Motor neuron (in vitro differentiated cells): ENCODE measurements at regions not wholly inside any gene's neighbourhood (a gene's known extent, or its start where the extent isn't known, plus 50 kb on each side); places are given as distances from the start of the nearest gene placed in this dataset.

ENCODE experiments used
- ATAC-seq, 8 experiments: fragments of 200-7000 bp; cut with Tn5 transposase; replicated peaks in 6 of 8; 2 replicates each; pipeline ENCODE4 v1.8.0; 2021; ENCODE audit warnings: mild to moderate bottlenecking in 8 of 8, moderate library complexity in 8 of 8
- H3K27ac ChIP-seq, 2 donors: fragments of 250-450 bp; sonication (Bioruptor Pico); 2 replicates each; pipeline ENCODE4 v1.9.0; 2021; ENCODE audit warnings: antibody characterized with exemption in 2 of 2, mild to moderate bottlenecking in 2 of 2, moderate library complexity in 1 of 2
- H3K4me1 ChIP-seq, 2 donors: fragments of 250-450 bp; sonication (Bioruptor Pico); replicated peaks in 1 of 2; 2 replicates each; pipeline ENCODE4 v1.6.1; 2021; ENCODE audit warnings: antibody characterized with exemption in 2 of 2, mild to moderate bottlenecking in 2 of 2, moderate library complexity in 1 of 2
- H3K4me3 ChIP-seq, 5 donors: fragments of 250-450 bp; sonication (Bioruptor Pico); 2 replicates each; pipeline ENCODE4 v1.9.0; 2021; ENCODE audit warnings: antibody characterized with exemption in 5 of 5, mild to moderate bottlenecking in 5 of 5, moderate library complexity in 4 of 5
- WGBS, 10 experiments: fragments of 450-650 bp; shearing (Covaris generic); methylation state at CpG; one replicate each; pipeline ENCODE4 v1.0.0; 2022; 5-methylcytosine and 5-hydroxymethylcytosine counted together
- in situ Hi-C, 9 experiments: fragments of 400-800 bp; cut with MboI; loops; one replicate each; pipeline ENCODE4 v1.15.0; 2021; ENCODE audit warnings: low sequenced_read_pairs in 9 of 9, low pct_unique_long_range_greater_than_20kb in 2 of 9; ENCODE audit not compliant: unreplicated experiment in 9 of 9

DNA sequence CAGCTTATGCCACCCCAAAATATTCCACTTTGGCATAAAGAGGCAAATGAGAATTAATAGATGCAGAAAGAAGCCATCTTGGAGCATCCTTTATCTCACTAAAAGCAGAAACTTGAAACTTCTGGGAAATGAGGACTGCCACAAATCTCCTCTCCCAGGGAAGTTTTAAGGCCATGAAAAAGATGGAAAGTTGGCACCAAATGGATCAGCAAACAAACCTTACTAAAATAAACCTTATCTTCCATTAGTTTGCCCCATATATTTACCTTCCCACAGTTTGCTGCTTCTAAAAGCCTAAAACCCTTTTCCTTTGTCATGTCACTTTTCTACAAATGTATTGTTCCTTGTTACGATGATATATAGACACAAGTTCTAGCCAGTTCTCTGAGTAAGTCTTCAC lies 340.0 kb upstream of the USP15 start:
- 0 to 100% (median 89%) methylated on average over 1 of the region's 1 CpG; no CpG with 5 or more reads in 1 of the 10 experiments for WGBS, 10 experiments
- H3K27ac ChIP-seq = no peak overlapping the region
- no peaks in the 10 kb centered on the region for H3K4me1 ChIP-seq
- in situ Hi-C loops = no loop called here
- ATAC-seq = no peak
- no peak overlapping the region for H3K4me3 ChIP-seq

DNA sequence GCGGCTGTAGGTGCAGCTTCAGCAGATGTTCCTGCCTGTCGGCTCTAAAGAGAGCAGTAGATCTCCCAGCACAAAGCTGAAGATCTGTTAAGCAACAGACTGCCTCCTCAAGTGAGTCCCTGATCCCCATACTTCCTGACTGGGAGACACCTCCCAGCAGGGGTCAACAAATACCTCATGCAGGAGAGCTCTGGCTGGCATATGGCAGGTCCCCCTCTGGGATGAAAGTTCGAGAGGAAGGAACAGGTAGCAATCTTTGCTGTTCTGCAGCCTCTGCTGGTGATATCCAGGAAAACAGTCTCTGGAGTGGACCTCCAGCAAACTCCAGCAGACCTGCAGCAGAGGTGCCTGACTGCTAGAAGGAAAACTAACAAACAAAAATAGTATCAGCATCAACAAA lies 337.1 kb upstream of the USP15 start:
- Histone ChIP-seq H3K27ac (no peak overlapping the region), H3K4me1 (no peaks in the 10 kb centered on the region), H3K4me3 (no peak overlapping the region)
- in situ Hi-C loops = no loop called here
- no peak for ATAC-seq
- 0 to 85% (median 54%) methylated on average over 1 to 3 of the region's 3 CpGs; no CpG with 5 or more reads in 6 of the 10 experiments for WGBS, 10 experiments

DNA sequence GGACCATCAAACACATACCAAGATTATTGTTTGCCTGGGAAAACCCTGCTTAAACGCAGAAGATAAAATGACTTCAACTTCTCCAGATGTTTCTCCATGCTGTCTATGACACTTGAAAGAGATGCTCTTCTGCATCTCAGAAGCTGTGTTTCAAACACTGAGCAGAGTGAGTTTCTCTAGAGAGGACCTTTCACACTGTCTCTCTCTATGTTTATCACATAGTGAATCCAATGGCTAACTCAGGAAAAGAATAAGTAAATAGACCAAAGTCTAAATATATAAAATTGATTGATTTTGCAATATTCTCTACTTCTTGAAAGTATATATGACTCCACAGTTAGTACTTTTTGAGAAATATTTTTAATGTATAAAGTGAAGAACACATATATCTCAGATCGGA lies 325.6 kb upstream of the USP15 start:
- Histone ChIP-seq H3K4me1 (no peaks in the 10 kb centered on the region), H3K27ac (no peak overlapping the region), H3K4me3 (no peak overlapping the region)
- 17 to 100% (median 83%) methylated on average over 1 to 2 of the region's 2 CpGs; no CpG with 5 or more reads in 1 of the 10 experiments for WGBS, 10 experiments
- no peak for ATAC-seq
- in situ Hi-C loops = no loop called here

DNA sequence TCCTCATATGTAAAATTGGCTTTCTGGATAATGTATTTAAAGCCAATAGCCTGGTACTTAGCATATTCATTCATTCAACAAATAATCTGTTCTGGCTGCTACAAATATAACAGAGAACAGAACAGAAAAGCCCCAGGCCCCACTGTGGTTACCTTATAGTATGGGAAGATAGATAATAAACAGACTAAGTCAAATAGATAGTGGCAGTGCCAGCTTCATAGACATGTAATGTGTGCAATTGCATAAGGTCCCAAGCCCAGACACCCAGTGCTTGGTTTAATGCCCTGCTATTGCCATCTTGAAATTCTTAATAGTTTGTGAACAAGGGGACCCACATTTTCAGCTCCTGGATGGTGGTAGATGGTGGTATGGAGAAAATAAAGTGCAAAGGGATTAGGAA lies 320.2 kb upstream of the USP15 start:
- Histone ChIP-seq H3K27ac (no peak overlapping the region), H3K4me3 (no peak overlapping the region), H3K4me1 (no peaks in the 10 kb centered on the region)
- ATAC-seq = no peak
- in situ Hi-C loops = no loop called here

DNA sequence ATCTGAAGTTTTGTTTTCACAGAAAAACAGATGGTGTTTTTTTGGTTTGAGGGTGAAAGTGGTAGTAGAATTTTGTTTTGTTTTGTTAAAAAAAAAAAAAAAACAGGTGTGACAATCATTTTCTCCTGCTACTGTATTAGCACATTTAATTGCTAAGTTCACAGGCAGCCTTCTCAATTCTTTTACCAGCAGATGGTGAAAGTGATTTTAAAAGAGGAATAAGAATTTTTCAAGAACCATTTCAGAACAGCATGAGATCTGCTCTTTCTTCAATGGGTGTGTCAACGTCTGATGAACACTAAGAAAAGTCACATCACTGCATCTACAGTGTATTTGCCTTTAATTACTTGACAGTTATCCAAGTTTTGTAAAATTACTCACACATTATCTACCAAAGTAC lies 303.7 kb upstream of the USP15 start:
- 0 to 92% (median 0%) methylated on average over 1 of the region's 1 CpG; no CpG with 5 or more reads in 3 of the 10 experiments for WGBS, 10 experiments
- no peak for ATAC-seq
- H3K4me1 ChIP-seq = no peaks in the 10 kb centered on the region

DNA sequence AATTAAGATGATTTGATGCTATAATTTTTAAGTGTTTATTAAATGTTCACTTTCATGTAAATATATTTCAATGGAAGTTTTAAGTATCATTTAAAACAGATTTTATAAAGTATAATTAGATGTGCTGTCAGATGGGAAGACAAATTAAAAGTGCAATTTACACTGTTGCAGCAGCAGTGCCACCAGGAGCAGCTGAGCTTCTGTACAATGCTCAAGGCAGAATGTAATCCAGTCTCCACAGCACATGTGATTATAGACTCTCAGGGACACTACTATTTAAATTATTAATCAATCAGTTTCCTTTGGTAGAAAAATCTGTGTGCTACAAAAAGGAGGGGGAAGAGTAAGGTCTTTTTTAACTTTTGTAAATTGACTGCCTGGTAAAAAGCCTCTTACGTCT lies 285.7 kb upstream of the USP15 start:
- WGBS, 10 experiments = 38 to 100% (median 67%) methylated on average over 1 of the region's 1 CpG; no CpG with 5 or more reads in 5 of the 10 experiments
- Histone ChIP-seq H3K4me1 (peaks cover 2 to 5% of the 10 kb centered on the region in 2 donors), H3K4me3 (no peak overlapping the region), H3K27ac (no peak overlapping the region)
- in situ Hi-C loops = no loop called here
- peak in 1 of 8 experiments; percentile 26 for ATAC-seq

More for the DNA sequence above, 303.7 kb upstream of the USP15 start:
- in situ Hi-C loops = no loop called here
- Histone ChIP-seq H3K27ac (no peak overlapping the region), H3K4me3 (no peak overlapping the region)

DNA sequence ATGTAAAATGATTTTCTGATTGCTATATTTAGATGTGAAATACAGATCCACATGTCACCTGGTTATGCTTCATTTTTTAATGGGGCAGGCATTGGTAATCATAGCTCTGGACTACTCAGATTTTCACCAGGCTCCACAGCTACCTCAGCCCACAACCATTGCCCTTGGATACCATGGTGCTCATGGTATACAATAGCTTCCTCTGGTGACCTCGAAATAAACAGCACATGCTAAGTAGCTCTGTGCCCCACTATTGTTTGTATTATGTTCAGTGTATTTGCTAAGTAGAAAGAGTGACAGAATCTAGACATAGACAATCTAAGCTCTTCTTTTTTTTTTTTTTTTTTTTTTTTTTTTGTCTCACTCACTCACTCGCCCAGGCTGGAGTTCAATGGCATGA lies 274.4 kb upstream of the USP15 start:
- in situ Hi-C loops = no loop called here
- H3K27ac ChIP-seq = no peak overlapping the region
- 0 to 80% (median 27%) methylated on average over 1 to 2 of the region's 2 CpGs; no CpG with 5 or more reads in 4 of the 10 experiments for WGBS, 10 experiments
- ATAC-seq = peak in 4 of 8 experiments; percentile 48 to 91 (median 80)
- peaks cover 0 to 15% of the 10 kb centered on the region in 2 donors for H3K4me1 ChIP-seq
- no peak overlapping the region for H3K4me3 ChIP-seq

DNA sequence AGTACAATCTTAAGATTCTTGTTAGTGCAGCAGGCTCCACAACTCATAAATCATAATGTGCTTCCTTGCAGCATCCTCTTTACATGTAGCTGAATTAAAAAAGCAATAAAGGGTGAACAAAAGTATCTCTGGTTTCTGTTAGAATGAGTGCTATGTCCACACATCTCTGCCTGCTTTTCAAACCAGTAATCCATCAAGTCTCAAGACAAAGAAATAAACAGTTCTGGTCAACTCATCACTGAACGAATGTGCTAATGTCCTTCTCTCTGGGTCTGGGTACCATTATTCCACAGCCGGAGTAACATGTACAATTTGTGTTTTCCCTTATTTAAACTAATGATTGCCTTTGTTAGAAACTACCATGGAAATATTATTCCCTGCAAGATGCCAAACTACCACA lies 273.0 kb upstream of the USP15 start:
- Histone ChIP-seq H3K4me1 (peaks cover 0 to 15% of the 10 kb centered on the region in 2 donors), H3K27ac (peak overlapping the region in 1 of 2 donors; percentile 11), H3K4me3 (no peak overlapping the region)
- ATAC-seq = peak in 5 of 8 experiments; percentile 62 to 84 (median 73)
- WGBS, 10 experiments = 33 to 90% (median 58%) methylated on average over 1 to 2 of the region's 2 CpGs; no CpG with 5 or more reads in 4 of the 10 experiments
- in situ Hi-C loops = no loop called here

DNA sequence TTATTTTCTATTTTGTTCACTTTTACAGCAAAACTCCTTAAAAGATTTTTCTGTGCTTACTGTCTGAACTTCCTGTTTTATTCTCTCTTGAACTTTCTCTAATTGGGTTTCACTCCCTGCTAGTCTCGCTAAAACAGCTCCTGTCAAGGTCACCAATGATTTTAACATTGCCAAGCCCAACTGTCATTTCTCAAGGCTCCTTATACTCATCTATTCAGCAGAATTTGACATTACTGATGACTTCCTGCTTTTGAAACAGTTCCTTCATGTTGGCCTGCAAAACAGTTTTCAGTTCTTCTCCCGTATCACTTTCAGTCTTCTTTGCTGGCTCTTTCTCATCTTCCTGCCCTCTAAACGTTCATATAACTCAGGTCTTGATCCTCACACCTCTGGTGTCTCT lies 268.5 kb upstream of the USP15 start:
- Histone ChIP-seq H3K27ac (no peak overlapping the region), H3K4me1 (peaks cover 0 to 7% of the 10 kb centered on the region in 2 donors), H3K4me3 (no peak overlapping the region)
- in situ Hi-C loops = no loop called here
- 0 to 100% (median 75%) methylated on average over 1 to 3 of the region's 3 CpGs for WGBS, 10 experiments
- no peak for ATAC-seq

DNA sequence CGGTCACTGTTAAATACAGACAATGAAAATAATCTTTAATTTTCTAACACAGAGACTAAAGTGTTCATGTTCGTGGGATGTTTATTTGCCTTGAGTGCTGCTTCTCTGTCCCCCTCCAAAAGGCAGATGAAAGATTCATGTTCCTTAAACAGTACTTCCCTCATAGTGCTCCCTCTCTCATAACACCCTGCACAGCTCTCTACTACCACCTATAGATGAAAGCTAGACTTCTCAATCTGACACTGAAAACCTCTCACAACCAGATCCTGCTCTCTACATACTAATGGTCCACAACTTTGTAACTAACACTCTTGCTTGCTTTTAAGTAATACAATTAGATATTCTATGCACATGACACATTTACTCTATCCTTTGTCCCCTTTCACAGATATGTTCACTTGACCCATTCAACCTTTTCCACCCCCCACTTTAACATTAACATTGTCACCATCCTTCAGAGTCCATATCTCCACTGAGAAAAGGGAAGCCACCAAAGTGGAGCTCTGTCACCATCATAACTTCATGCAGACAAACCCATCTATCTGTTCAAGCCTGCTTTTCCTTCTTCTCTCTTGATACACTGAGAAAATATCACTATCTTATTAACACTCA lies 266.4 kb upstream of the USP15 start:
- WGBS, 10 experiments = 0 to 64% (median 35%) methylated on average over 1 to 2 of the region's 2 CpGs; no CpG with 5 or more reads in 3 of the 10 experiments
- in situ Hi-C loops = no loop called here
- ATAC-seq = peak in 4 of 8 experiments; percentile 47 to 92 (median 82)
- no peak overlapping the region for H3K27ac ChIP-seq
- no peaks in the 10 kb centered on the region for H3K4me1 ChIP-seq
- no peak overlapping the region for H3K4me3 ChIP-seq

DNA sequence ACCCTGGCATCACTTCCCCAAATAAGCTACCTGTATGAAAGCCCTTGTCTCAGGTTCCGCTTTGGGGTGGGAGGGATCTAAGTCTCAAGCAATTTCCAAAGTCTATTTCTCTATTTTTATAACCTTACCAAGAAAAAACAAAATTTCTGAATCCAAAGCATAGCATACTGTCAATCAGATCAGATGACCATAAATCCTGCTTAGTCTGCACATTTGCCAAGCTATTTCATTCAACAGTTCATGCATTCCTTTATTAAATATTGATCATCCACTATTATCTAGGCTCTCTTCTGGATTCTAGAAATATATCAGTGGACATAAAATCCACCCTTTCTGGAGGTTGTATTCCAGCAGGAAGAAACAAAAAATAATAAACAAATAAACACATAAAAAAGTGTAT lies 263.5 kb upstream of the USP15 start:
- ATAC-seq = no peak
- H3K27ac ChIP-seq = no peak overlapping the region
- no peaks in the 10 kb centered on the region for H3K4me1 ChIP-seq
- in situ Hi-C loops = no loop called here
- WGBS, 10 experiments = 40 to 100% (median 95%) methylated on average over 1 of the region's 1 CpG; no CpG with 5 or more reads in 4 of the 10 experiments
- H3K4me3 ChIP-seq = no peak overlapping the region

DNA sequence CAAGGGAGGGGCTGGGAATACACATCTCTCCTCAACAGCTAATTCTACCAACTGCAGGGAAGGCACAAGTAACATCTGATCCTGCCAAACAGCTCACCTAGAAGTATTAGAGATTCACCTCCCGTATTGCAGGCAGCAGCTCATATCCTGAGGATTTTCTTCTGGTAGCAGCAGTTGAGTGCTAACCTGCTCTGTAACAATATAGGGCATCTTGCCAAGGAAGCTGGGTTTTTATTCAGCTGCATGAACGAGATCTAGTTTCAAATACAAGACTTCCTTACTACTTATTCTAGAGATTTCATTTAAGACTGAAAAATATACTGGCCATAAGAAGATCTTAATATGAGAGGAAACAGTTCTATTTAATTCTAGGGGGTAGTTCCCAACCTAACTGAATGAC lies 261.4 kb upstream of the USP15 start:
- WGBS, 10 experiments = 8 to 100% (median 75%) methylated on average over 1 to 2 of the region's 2 CpGs; no CpG with 5 or more reads in 1 of the 10 experiments
- in situ Hi-C loops = no loop called here
- Histone ChIP-seq H3K4me3 (no peak overlapping the region), H3K4me1 (no peaks in the 10 kb centered on the region), H3K27ac (no peak overlapping the region)
- ATAC-seq = no peak

DNA sequence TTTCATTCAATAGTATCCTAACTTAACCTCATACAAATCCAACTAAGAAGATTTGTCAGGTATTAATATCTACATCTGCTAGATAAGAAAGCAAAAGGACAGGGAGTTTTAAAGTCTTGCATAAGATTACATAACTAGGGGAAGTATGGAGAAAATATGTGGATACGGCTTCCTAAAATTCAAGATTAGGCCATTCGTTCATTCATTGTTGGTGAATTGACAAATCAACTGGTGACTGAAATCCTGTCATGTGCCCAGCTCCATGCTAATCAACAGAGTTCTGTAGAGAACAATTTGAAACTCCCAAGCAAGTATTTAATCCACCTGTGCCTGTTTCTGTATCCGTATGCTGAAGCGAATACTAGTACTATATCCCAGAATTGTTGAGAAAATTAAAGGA lies 260.9 kb upstream of the USP15 start:
- ATAC-seq = no peak
- in situ Hi-C loops = no loop called here
- H3K27ac ChIP-seq = no peak overlapping the region
- H3K4me1 ChIP-seq = no peaks in the 10 kb centered on the region
- WGBS, 10 experiments = 8 to 69% (median 55%) methylated on average over 2 to 4 of the region's 4 CpGs; no CpG with 5 or more reads in 1 of the 10 experiments
- H3K4me3 ChIP-seq = no peak overlapping the region

DNA sequence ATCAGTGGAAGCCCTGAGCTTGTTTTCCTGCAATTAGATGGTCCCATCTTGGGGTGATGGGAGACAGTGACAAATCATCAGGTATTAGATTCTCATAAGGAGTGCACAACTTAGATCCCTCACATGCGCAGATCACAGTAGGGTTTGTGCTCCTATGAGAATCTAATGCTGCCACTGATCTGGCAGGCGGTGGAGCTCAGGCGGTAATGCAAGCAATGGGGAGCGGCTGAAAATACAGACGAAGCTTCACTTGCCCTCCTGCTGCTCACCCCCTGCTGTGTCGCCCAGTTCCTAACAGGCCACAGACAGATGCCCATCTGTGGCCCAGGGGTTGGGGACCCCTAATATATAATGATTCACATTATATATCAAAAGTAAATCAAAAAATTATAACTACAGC lies 258.8 kb upstream of the USP15 start:
- H3K4me1 ChIP-seq = no peaks in the 10 kb centered on the region
- H3K4me3 ChIP-seq = no peak overlapping the region
- no peak overlapping the region for H3K27ac ChIP-seq
- ATAC-seq = no peak
- in situ Hi-C loops = no loop called here
- WGBS, 10 experiments = 47 to 94% (median 82%) methylated on average over 1 to 6 of the region's 6 CpGs; no CpG with 5 or more reads in 6 of the 10 experiments
